ENCODE measurements at regions not wholly inside any gene's neighbourhood (a gene's known extent, or its start where the extent isn't known, plus 50 kb on each side); places are given as distances from the start of the nearest gene placed in this dataset.

DNA sequence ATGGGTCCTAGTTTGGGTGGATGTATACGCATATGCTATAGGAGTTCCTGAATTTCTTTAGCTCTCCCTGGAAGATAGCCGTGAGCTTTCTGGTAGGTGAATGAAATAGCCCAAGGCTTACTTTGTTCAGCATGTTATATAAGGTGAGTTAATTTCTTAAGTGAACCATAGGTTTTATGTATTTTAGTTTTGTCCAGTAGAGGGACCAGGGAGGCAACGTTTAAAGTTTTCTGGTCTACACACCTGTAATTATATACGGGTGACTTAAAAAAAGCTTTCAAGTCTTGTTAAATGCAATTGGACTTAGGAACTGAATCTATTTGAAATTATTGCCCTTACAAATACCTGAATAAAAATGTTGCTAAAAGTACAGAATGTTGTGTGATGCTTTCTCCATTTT, 402.5 kb upstream of the DDX18 start:
- TF ChIP-seq, protein P1, sequence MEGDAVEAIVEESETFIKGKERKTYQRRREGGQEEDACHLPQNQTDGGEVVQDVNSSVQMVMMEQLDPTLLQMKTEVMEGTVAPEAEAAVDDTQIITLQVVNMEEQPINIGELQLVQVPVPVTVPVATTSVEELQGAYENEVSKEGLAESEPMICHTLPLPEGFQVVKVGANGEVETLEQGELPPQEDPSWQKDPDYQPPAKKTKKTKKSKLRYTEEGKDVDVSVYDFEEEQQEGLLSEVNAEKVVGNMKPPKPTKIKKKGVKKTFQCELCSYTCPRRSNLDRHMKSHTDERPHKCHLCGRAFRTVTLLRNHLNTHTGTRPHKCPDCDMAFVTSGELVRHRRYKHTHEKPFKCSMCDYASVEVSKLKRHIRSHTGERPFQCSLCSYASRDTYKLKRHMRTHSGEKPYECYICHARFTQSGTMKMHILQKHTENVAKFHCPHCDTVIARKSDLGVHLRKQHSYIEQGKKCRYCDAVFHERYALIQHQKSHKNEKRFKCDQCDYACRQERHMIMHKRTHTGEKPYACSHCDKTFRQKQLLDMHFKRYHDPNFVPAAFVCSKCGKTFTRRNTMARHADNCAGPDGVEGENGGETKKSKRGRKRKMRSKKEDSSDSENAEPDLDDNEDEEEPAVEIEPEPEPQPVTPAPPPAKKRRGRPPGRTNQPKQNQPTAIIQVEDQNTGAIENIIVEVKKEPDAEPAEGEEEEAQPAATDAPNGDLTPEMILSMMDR (IDR thresholded peaks at IDR 0.05), result no peak
- H3K36me3 ChIP-seq, result no peaks in the 10 kb centered on the region
- no peak overlapping the region for H3K4me3 ChIP-seq
- no peak for DNase-seq (ENCODE audit: low spot score)
- no peaks in the 10 kb centered on the region for H3K9me3 ChIP-seq
- no peak for ATAC-seq (ENCODE audit: insufficient number of reproducible peaks, low FRiP score, low read depth)
- H3K27me3 ChIP-seq (replicated peaks; ENCODE audit: insufficient read depth), result no peaks in the 10 kb centered on the region
- H3K27ac ChIP-seq, result no peak overlapping the region
- H3K4me1 ChIP-seq (ENCODE audit: control insufficient read depth in 1 of 2, low read depth in 2 of 2), result no peaks in the 10 kb centered on the region

DNA sequence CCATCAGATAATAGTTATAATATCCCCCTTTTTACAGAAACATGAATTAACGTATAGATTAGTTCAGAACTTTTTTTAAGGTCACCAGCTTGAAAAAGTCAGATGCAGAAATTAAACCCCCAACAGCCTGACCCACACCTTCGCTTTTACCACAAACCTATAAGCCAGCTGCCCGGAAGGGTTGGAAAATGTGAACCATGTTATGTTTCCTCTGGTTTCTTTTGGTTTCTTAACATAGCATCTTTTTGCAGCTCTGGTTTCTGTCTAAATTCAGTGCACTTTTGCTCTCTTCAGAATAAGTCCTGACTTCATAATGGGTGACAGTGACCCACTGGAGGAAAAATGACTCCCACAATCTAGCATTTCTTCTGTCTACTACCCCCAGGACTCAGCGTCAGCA, 381.7 kb upstream of the DDX18 start:
- TF ChIP-seq, protein P1 (IDR thresholded peaks at IDR 0.05), result no peak
- DNase-seq (ENCODE audit: low spot score) (no peak), ATAC-seq (ENCODE audit: insufficient number of reproducible peaks, low FRiP score, low read depth) (no peak)
- Histone ChIP-seq H3K4me1 (ENCODE audit: control insufficient read depth in 1 of 2, low read depth in 2 of 2) (no peaks in the 10 kb centered on the region), H3K27me3 (replicated peaks; ENCODE audit: insufficient read depth) (no peaks in the 10 kb centered on the region), H3K27ac (no peak overlapping the region), H3K9me3 (no peaks in the 10 kb centered on the region), H3K36me3 (no peaks in the 10 kb centered on the region), H3K4me3 (no peak overlapping the region)

DNA sequence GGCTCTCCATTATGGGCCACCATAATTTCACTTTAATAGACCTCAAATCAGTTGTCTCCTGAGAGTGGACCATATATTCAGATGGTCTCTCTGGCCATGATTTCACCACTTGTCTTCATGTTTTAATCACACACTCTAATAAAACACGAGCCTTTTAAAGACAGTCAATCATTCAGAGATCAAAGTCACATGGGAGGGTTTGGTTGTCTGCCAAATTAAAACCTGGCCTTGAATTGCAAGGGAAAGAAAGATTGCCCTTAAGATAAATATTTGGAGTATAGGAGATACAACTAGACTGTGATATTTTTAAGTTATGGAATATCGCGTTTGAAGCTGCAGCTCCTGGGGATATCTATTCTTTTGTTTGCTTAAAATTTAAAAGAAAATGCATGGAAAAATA, 377.8 kb upstream of the DDX18 start:
- H3K27me3 ChIP-seq (replicated peaks; ENCODE audit: insufficient read depth), result no peaks in the 10 kb centered on the region
- no peaks in the 10 kb centered on the region for H3K4me1 ChIP-seq (ENCODE audit: control insufficient read depth in 1 of 2, low read depth in 2 of 2)
- ATAC-seq (ENCODE audit: insufficient number of reproducible peaks, low FRiP score, low read depth) (no peak), DNase-seq (ENCODE audit: low spot score) (no peak)
- H3K4me3 ChIP-seq, result no peak overlapping the region
- no peak overlapping the region for H3K27ac ChIP-seq
- no peaks in the 10 kb centered on the region for H3K9me3 ChIP-seq
- no peaks in the 10 kb centered on the region for H3K36me3 ChIP-seq
- TF ChIP-seq, protein P1 (IDR thresholded peaks at IDR 0.05), result no peak

DNA sequence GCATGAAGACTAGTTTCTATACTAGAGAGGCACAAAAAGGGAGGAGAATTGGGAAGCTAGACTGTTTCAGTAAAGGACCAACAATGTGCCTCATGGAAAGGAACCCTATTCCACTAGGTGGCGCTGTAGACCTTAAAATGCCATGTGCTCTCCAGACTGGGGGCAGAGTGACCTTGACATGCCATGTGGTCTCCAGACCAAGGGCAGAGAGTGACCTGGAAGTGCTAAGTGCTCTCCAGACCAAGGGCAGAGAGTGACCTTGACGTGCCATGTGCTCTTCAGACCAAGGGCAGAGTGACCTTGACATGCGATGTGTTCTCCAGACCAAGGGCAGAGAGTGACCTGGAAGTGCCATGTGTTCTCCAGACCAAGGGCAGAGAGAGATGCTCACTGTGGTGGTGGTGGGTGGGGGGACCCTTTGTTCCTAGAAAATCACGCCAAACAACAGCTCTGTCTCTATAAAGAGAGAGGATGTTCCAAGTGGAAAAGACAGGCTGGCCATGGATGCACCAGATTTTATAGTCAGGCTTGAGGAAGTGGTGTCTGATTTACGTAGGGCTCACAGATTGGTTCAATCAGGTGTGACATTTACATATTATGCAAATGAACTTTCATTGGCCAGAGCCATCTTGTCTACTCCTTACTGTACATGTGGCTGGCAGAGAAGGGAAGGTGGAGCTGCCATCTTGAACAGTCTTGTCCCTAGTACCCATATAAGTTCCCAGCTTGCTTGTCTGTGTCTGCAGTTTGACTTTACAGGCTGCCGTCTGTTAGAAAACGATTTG, 344.0 kb upstream of the DDX18 start:
- no peaks in the 10 kb centered on the region for H3K9me3 ChIP-seq
- ATAC-seq (ENCODE audit: insufficient number of reproducible peaks, low FRiP score, low read depth) (no peak), DNase-seq (ENCODE audit: low spot score) (no peak)
- H3K4me3 ChIP-seq, result no peak overlapping the region
- H3K36me3 ChIP-seq, result no peaks in the 10 kb centered on the region
- TF ChIP-seq, protein P1 (IDR thresholded peaks at IDR 0.05), result no peak
- H3K4me1 ChIP-seq (ENCODE audit: control insufficient read depth in 1 of 2, low read depth in 2 of 2), result no peaks in the 10 kb centered on the region
- no peaks in the 10 kb centered on the region for H3K27me3 ChIP-seq (replicated peaks; ENCODE audit: insufficient read depth)
- H3K27ac ChIP-seq, result no peak overlapping the region

DNA sequence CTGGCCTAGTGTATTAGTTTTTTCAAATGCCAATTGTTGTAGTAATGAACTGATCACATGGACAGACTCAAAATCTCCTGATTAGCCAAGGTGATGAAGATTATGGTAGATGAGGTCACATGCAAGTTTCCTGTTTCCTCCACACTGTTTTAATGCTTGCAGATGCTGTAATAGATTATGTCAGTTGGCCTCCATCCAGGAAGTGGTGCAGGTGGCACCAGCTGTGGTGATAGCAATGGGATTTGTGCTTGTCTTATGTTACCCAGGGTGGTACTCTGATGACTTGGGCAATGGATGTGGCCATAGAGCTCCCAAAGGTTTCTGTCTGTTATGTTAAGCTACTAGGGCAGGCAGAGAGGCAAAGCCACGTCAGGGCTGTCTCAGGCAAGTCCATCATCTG, 332.9 kb upstream of the DDX18 start:
- Histone ChIP-seq H3K36me3 (no peaks in the 10 kb centered on the region), H3K4me3 (no peak overlapping the region), H3K27me3 (replicated peaks; ENCODE audit: insufficient read depth) (no peaks in the 10 kb centered on the region), H3K27ac (no peak overlapping the region), H3K4me1 (ENCODE audit: control insufficient read depth in 1 of 2, low read depth in 2 of 2) (no peaks in the 10 kb centered on the region), H3K9me3 (peaks cover 4% of the 10 kb centered on the region)
- DNase-seq (ENCODE audit: low spot score) (no peak), ATAC-seq (ENCODE audit: insufficient number of reproducible peaks, low FRiP score, low read depth) (no peak)
- TF ChIP-seq, protein P1 (IDR thresholded peaks at IDR 0.05), result no peak
